Vagina (tissue), 2 donors: ENCODE measurements at regions not wholly inside any gene's neighbourhood (a gene's known extent, or its start where the extent isn't known, plus 50 kb on each side); places are given as distances from the start of the nearest gene placed in this dataset.

Source experiments
- POLR2AphosphoS5 ChIP-seq, 2 donors: sonication (generic); formaldehyde crosslinking; IDR thresholded peaks; one replicate each; pipeline ENCODE4 v1.9.0; 2017; ENCODE audit warnings: antibody characterized with exemption in 2 of 2, mild to moderate bottlenecking in 2 of 2, low read depth in 1 of 2; ENCODE audit not compliant: insufficient read depth in 1 of 2
- TF ChIP-seq, protein P1 (sequence below), 3 experiments: fragments of 450-650 bp in 2 of 3; fragments of 200-600 bp in 1 of 3; sonication (generic) in 1 of 3; IDR thresholded peaks; one replicate each; pipeline ENCODE4 v1.5.1; 2017 to 2019; ENCODE audit warnings: antibody characterized with exemption in 3 of 3, mild to moderate bottlenecking in 2 of 3, moderate library complexity in 2 of 3

- TF ChIP-seq, protein P1, sequence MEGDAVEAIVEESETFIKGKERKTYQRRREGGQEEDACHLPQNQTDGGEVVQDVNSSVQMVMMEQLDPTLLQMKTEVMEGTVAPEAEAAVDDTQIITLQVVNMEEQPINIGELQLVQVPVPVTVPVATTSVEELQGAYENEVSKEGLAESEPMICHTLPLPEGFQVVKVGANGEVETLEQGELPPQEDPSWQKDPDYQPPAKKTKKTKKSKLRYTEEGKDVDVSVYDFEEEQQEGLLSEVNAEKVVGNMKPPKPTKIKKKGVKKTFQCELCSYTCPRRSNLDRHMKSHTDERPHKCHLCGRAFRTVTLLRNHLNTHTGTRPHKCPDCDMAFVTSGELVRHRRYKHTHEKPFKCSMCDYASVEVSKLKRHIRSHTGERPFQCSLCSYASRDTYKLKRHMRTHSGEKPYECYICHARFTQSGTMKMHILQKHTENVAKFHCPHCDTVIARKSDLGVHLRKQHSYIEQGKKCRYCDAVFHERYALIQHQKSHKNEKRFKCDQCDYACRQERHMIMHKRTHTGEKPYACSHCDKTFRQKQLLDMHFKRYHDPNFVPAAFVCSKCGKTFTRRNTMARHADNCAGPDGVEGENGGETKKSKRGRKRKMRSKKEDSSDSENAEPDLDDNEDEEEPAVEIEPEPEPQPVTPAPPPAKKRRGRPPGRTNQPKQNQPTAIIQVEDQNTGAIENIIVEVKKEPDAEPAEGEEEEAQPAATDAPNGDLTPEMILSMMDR (IDR thresholded peaks at IDR 0.05): no peak
- no peak for TF ChIP-seq POLR2AphosphoS5 (IDR thresholded peaks at IDR 0.05; ENCODE audit: insufficient read depth in 1 of 2, low read depth in 1 of 2)
Observed at GRCh38 chr5:44183753-44184152, 205.5 kb downstream of the FGF10 start.
